GM19452 (cell line): ENCODE measurements at regions not wholly inside any gene's neighbourhood (a gene's known extent, or its start where the extent isn't known, plus 50 kb on each side); places are given as distances from the start of the nearest gene placed in this dataset.
"Not testable (repeated sequence)": the region's sequence is repeated elsewhere in the genome, so short reads cannot be mapped to it uniquely, and the experiment has no call there.

Experiments used
- ATAC-seq: cut with Tn5 transposase; IDR thresholded peaks from one replicate; pipeline ENCODE4 v1.9.1; 2021; ENCODE audit not compliant: unreplicated experiment

GRCh38 chr2:21821672-21822227, 698.0 kb downstream of the TDRD15 start:
- no peak for ATAC-seq

- no peak for ATAC-seq
Measured at GRCh38 chr2:21822505-21822904, 698.7 kb downstream of the TDRD15 start.

GRCh38 chr2:21833767-21834166, 710.0 kb downstream of the TDRD15 start:
- ATAC-seq = no peak

GRCh38 chr2:21836261-21836660, 712.5 kb downstream of the TDRD15 start:
- no peak for ATAC-seq

- ATAC-seq = no peak
Measured at GRCh38 chr2:21836719-21837118, 713.0 kb downstream of the TDRD15 start.

GRCh38 chr2:21837168-21837960, 713.6 kb downstream of the TDRD15 start:
- no peak for ATAC-seq

- ATAC-seq = no peak
Measured at GRCh38 chr2:21841341-21841740, 717.6 kb downstream of the TDRD15 start.

- ATAC-seq = not testable (repeated sequence)
Measured at GRCh38 chr2:21850367-21850766, 726.6 kb downstream of the TDRD15 start.

GRCh38 chr2:21854938-21855337, 731.2 kb downstream of the TDRD15 start:
- ATAC-seq = no peak

GRCh38 chr2:21856708-21857107, 732.9 kb downstream of the TDRD15 start:
- no peak for ATAC-seq

GRCh38 chr2:21860907-21861306, 737.1 kb downstream of the TDRD15 start:
- no peak for ATAC-seq

- no peak for ATAC-seq
Measured at GRCh38 chr2:21866316-21866715, 742.5 kb downstream of the TDRD15 start.

- ATAC-seq = no peak
Measured at GRCh38 chr2:21887881-21888280, 764.1 kb downstream of the TDRD15 start.

GRCh38 chr2:21890041-21890440, 766.3 kb downstream of the TDRD15 start:
- no peak for ATAC-seq

- no peak for ATAC-seq
Measured at GRCh38 chr2:21890716-21891115, 766.9 kb downstream of the TDRD15 start.

GRCh38 chr2:21891191-21891590, 767.4 kb downstream of the TDRD15 start:
- no peak for ATAC-seq

- no peak for ATAC-seq
Measured at GRCh38 chr2:21892140-21892539, 768.4 kb downstream of the TDRD15 start.

GRCh38 chr2:21895200-21895599, 771.4 kb downstream of the TDRD15 start:
- ATAC-seq = no peak

- not testable (repeated sequence) for ATAC-seq
Measured at GRCh38 chr2:21908712-21909380, 785.1 kb downstream of the TDRD15 start.

- ATAC-seq = no peak
Measured at GRCh38 chr2:21910832-21911507, 787.2 kb downstream of the TDRD15 start.

- no peak for ATAC-seq
Measured at GRCh38 chr2:21912405-21912804, 788.6 kb downstream of the TDRD15 start.

- no peak for ATAC-seq
Measured at GRCh38 chr2:21915201-21915600, 791.4 kb downstream of the TDRD15 start.
